ENCODE measurements at regions not wholly inside any gene's neighbourhood (a gene's known extent, or its start where the extent isn't known, plus 50 kb on each side); places are given as distances from the start of the nearest gene placed in this dataset.
A peak's percentile ranks its signal among the peaks of the same experiment; 100 is the strongest.

DNA sequence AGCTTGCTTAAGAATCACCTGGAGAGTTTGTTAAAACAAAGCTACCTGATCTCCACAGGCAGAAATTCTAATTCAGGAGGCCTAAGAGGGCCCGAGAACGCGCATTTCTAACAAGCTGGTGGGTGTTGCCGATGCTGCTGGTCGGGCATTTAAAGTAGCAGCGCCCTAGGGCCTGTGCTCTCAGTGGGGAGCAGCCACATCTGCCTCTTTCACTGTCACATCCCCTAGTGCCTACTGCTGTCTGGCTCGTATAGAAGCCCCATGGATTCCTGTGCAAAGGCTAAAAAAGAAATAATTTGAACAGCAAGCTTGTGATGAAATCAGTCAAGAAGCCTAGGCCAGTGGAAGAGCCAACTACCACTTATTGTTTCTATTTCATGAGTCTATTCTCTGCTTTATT lies 126.7 kb upstream of the SMIM21 start:
- 80% methylated on average over 6 of the region's 7 CpGs for WGBS (ENCODE audit: insufficient coverage)
- no peak overlapping the region for H3K4me3 ChIP-seq (ENCODE audit: low read length)
- H3K27me3 ChIP-seq (ENCODE audit: control insufficient read depth, insufficient read depth, low read length): no peaks in the 10 kb centered on the region
- H3K4me1 ChIP-seq (ENCODE audit: control insufficient read depth, insufficient read depth, low read length): peaks cover 11% of the 10 kb centered on the region
- H3K36me3 ChIP-seq (ENCODE audit: control insufficient read depth, insufficient read depth, low read length): no peaks in the 10 kb centered on the region
- no peaks in the 10 kb centered on the region for H3K9me3 ChIP-seq (replicated peaks; ENCODE audit: control insufficient read depth, low read depth, low read length)
- no peak for DNase-seq
- H3K27ac ChIP-seq (ENCODE audit: low read length): no peak overlapping the region

DNA sequence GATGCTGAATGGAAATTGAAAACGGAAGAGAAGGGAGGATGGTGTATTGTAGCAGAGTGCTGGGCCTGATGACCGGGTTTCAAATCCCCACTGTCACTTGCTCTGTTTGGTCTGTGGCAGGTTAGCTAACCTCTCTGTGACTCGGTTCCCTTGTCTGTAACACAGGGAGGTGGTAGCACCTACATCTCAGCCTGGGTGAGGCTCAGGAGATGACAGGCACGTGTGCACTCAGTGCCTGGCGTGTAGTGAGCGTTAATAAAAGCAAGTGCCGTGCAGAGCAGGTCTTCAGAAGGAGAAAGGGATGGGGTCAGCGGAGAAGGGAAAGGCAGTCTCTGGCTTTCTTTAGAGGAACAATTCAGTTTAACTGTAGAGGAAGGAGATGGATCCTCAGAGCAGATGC lies 125.5 kb upstream of the SMIM21 start:
- Histone ChIP-seq H3K9me3 (replicated peaks; ENCODE audit: control insufficient read depth, low read depth, low read length) (no peaks in the 10 kb centered on the region), H3K36me3 (ENCODE audit: control insufficient read depth, insufficient read depth, low read length) (no peaks in the 10 kb centered on the region), H3K27me3 (ENCODE audit: control insufficient read depth, insufficient read depth, low read length) (no peaks in the 10 kb centered on the region), H3K27ac (ENCODE audit: low read length) (no peak overlapping the region), H3K4me1 (ENCODE audit: control insufficient read depth, insufficient read depth, low read length) (peaks cover 13% of the 10 kb centered on the region), H3K4me3 (ENCODE audit: low read length) (no peak overlapping the region)
- WGBS (ENCODE audit: insufficient coverage): 92% methylated on average over 8 of the region's 8 CpGs
- DNase-seq: no peak

DNA sequence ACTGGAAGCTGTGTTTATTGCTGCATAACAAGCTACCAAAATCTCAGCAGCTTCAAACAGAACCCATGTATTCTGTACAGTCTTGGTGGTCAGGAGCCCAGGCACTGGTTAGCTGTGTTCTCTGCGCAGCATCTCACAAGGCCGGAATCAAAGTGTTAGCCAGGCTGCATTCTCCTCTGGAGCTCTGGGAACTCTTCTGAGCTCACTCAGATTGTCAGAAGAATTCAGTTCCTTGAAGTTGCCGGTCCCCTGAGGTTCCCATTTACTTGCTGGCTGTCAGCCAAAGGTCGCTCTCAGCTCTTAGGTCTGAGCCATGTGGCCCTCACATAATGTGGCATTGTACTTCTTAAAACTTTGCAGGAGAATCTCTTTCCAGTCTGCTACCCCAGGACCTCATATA lies 123.6 kb upstream of the SMIM21 start:
- DNase-seq: peak; percentile 55
- Histone ChIP-seq H3K4me3 (ENCODE audit: low read length) (no peak overlapping the region), H3K27ac (ENCODE audit: low read length) (no peak overlapping the region), H3K9me3 (replicated peaks; ENCODE audit: control insufficient read depth, low read depth, low read length) (no peaks in the 10 kb centered on the region), H3K27me3 (ENCODE audit: control insufficient read depth, insufficient read depth, low read length) (no peaks in the 10 kb centered on the region), H3K4me1 (ENCODE audit: control insufficient read depth, insufficient read depth, low read length) (peaks cover 15% of the 10 kb centered on the region), H3K36me3 (ENCODE audit: control insufficient read depth, insufficient read depth, low read length) (no peaks in the 10 kb centered on the region)
- 52% methylated on average over 4 of the region's 4 CpGs for WGBS (ENCODE audit: insufficient coverage)

DNA sequence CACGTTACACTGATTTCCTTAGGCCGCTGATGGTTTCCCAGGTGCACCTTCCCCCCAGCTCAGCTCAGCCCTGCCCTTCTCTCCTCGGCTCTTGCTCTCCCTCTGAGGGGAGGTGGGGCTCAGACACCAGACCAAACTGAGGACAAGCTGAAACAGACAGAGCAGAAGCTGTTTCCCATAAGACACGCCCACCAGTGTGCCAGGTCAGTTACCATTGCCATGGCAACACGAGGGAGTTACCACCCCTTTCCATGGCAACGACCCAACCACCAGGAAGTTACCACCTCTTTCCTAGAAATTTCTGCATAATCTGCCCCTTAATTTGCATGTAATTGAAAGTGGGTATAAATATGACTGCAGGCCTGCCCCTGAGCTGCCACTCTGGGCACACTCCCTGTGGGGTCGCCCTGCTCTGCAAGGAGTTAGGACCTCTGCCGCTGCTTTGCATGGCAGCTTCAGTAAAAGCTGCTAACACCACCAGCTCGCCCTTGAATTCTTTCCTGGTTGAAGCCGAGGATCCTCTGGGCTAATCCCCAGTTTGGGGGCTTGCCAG lies 120.9 kb upstream of the SMIM21 start:
- Histone ChIP-seq H3K4me1 (ENCODE audit: control insufficient read depth, insufficient read depth, low read length) (peaks cover 11% of the 10 kb centered on the region), H3K9me3 (replicated peaks; ENCODE audit: control insufficient read depth, low read depth, low read length) (no peaks in the 10 kb centered on the region), H3K36me3 (ENCODE audit: control insufficient read depth, insufficient read depth, low read length) (no peaks in the 10 kb centered on the region), H3K27ac (ENCODE audit: low read length) (no peak overlapping the region), H3K27me3 (ENCODE audit: control insufficient read depth, insufficient read depth, low read length) (no peaks in the 10 kb centered on the region), H3K4me3 (ENCODE audit: low read length) (no peak overlapping the region)
- 73% methylated on average over 8 of the region's 10 CpGs for WGBS (ENCODE audit: insufficient coverage)
- no peak for DNase-seq

DNA sequence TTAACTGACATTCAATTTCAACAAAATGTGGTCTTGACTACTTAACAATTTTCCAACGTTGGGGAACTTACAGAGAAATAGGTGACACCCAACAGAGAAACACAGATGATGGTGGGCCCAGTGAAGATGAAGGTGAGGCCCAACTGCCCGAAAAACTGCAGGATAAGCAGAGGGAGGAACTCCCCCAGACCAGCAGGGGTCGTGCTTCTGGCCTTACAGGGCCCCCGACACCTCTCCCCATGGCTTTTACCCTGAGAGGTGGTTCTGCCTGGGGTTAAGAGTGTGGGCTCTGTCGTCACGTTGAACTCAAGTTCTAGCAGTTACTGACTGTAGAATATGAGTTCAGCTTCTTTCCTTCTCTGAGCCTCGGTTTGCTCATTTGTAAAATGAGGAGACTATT lies 119.5 kb upstream of the SMIM21 start:
- H3K27ac ChIP-seq (ENCODE audit: low read length): no peak overlapping the region
- DNase-seq: no peak
- 83% methylated on average over 2 of the region's 7 CpGs for WGBS (ENCODE audit: insufficient coverage)
- H3K4me3 ChIP-seq (ENCODE audit: low read length): no peak overlapping the region
- no peaks in the 10 kb centered on the region for H3K27me3 ChIP-seq (ENCODE audit: control insufficient read depth, insufficient read depth, low read length)
- H3K9me3 ChIP-seq (replicated peaks; ENCODE audit: control insufficient read depth, low read depth, low read length): no peaks in the 10 kb centered on the region
- peaks cover 11% of the 10 kb centered on the region for H3K4me1 ChIP-seq (ENCODE audit: control insufficient read depth, insufficient read depth, low read length)
- no peaks in the 10 kb centered on the region for H3K36me3 ChIP-seq (ENCODE audit: control insufficient read depth, insufficient read depth, low read length)

DNA sequence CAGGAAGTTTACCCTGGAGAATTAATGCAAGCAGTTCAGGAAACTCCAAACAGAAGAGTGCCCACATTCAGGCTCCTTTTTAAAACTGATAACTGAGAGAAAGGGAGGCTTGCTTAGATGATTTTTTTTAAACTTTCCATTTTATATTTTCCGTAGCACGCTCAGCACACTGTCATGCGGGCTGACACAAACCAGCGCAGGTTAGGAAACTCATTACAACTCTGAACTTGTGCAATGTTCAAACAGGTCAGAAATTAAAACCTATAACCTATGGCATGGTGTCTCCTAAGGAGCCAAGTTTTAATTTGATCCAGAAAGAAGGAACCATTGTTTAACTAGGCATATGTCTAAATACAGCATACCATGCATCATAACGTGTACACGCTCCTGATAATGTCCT lies 117.7 kb upstream of the SMIM21 start:
- DNase-seq: no peak
- WGBS (ENCODE audit: insufficient coverage): no CpG with 5 or more reads among the region's 6 CpGs
- Histone ChIP-seq H3K4me3 (ENCODE audit: low read length) (no peak overlapping the region), H3K36me3 (ENCODE audit: control insufficient read depth, insufficient read depth, low read length) (no peaks in the 10 kb centered on the region), H3K9me3 (replicated peaks; ENCODE audit: control insufficient read depth, low read depth, low read length) (no peaks in the 10 kb centered on the region), H3K27ac (ENCODE audit: low read length) (no peak overlapping the region), H3K4me1 (ENCODE audit: control insufficient read depth, insufficient read depth, low read length) (peaks cover 5% of the 10 kb centered on the region), H3K27me3 (ENCODE audit: control insufficient read depth, insufficient read depth, low read length) (no peaks in the 10 kb centered on the region)

DNA sequence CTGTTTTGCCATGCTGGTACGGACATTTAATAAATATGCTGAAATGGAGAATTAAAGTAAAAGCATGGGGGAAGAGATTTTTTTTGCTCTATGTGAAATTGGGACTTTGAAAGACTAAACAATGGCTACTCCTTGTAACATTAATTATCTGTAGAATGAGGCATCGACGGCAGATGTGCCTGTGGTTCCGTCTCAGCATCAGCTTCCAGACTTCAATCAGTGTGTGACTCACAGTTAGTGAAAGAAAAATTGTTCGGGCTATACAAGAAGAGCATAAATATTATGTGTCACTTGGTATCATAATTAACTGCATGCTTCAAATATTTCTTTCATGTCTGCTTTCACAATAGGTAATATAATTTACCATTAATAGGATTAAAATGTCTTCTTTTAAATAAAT lies 117.0 kb upstream of the SMIM21 start:
- no peaks in the 10 kb centered on the region for H3K27me3 ChIP-seq (ENCODE audit: control insufficient read depth, insufficient read depth, low read length)
- no peak for DNase-seq
- no peak overlapping the region for H3K27ac ChIP-seq (ENCODE audit: low read length)
- H3K9me3 ChIP-seq (replicated peaks; ENCODE audit: control insufficient read depth, low read depth, low read length): no peaks in the 10 kb centered on the region
- peaks cover 5% of the 10 kb centered on the region for H3K4me1 ChIP-seq (ENCODE audit: control insufficient read depth, insufficient read depth, low read length)
- no peak overlapping the region for H3K4me3 ChIP-seq (ENCODE audit: low read length)
- H3K36me3 ChIP-seq (ENCODE audit: control insufficient read depth, insufficient read depth, low read length): no peaks in the 10 kb centered on the region
- WGBS (ENCODE audit: insufficient coverage): no CpG with 5 or more reads among the region's 5 CpGs

DNA sequence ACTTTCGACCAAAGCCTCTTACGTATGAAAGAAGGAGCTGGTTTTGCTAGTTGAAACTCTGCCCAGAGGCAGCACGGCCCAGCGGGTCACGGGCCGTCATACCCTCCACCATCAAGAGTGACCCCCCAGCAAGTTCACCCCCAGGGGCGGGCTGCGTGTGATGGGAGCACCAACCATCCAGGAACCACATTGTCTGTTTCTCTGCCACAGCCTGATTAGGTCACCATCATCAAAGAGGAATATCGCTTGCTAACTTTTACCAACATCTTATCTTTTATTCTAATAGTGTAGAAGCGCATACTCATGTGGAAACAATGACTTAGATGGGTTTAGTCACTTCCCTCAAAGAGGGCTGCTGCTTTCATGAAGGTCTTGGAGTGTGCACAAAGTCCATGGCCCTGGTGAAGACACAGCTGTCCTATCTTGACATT lies 116.6 kb upstream of the SMIM21 start:
- no peaks in the 10 kb centered on the region for H3K27me3 ChIP-seq (ENCODE audit: control insufficient read depth, insufficient read depth, low read length)
- H3K4me1 ChIP-seq (ENCODE audit: control insufficient read depth, insufficient read depth, low read length): peaks cover 5% of the 10 kb centered on the region
- no peak overlapping the region for H3K27ac ChIP-seq (ENCODE audit: low read length)
- 90% methylated on average over 5 of the region's 10 CpGs for WGBS (ENCODE audit: insufficient coverage)
- no peak overlapping the region for H3K4me3 ChIP-seq (ENCODE audit: low read length)
- DNase-seq: no peak
- no peaks in the 10 kb centered on the region for H3K9me3 ChIP-seq (replicated peaks; ENCODE audit: control insufficient read depth, low read depth, low read length)
- no peaks in the 10 kb centered on the region for H3K36me3 ChIP-seq (ENCODE audit: control insufficient read depth, insufficient read depth, low read length)

DNA sequence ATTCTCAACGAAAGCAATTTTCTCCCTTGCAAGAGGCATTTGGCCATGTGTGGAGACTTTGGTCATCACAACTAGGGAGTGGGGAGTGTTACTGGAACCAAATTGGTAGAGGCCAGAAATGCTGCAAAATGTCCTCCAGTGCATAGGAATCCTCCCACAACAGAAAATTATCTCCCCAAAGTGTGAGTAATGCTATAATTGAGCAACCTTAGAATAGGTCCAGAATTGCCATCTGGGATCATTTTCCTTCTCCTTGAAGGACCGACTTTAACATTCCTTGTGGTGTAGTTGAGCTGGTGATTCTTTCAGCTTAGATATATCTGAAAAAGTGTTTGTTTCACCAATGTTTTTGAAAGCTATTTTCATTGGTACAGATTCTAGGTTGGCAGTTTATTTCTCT lies 111.2 kb upstream of the SMIM21 start:
- Histone ChIP-seq H3K27me3 (ENCODE audit: control insufficient read depth, insufficient read depth, low read length) (no peaks in the 10 kb centered on the region), H3K9me3 (replicated peaks; ENCODE audit: control insufficient read depth, low read depth, low read length) (no peaks in the 10 kb centered on the region), H3K4me1 (ENCODE audit: control insufficient read depth, insufficient read depth, low read length) (peaks cover 3% of the 10 kb centered on the region), H3K36me3 (ENCODE audit: control insufficient read depth, insufficient read depth, low read length) (no peaks in the 10 kb centered on the region), H3K27ac (ENCODE audit: low read length) (no peak overlapping the region), H3K4me3 (ENCODE audit: low read length) (no peak overlapping the region)
- DNase-seq: no peak
- no CpG with 5 or more reads among the region's 2 CpGs for WGBS (ENCODE audit: insufficient coverage)

DNA sequence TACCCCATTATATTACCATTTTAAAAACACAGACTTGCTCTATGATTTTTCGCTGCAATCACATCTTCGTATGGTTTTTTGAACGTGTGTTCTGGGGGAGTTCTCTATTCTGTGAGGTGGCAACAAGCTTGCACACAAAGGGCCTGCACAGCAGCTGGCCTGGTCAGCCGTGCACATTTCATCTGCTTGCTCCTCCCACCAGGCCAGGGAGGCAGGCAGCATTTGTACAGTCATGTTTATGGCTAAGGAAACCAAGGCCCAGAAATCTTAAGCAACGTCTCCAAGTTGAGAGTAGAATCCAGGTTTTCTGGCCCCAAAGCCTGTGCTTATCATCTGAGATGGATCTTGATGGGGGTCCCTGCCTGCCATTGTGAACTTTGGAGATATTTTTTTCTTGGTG lies 106.4 kb upstream of the SMIM21 start:
- Histone ChIP-seq H3K36me3 (ENCODE audit: control insufficient read depth, insufficient read depth, low read length) (no peaks in the 10 kb centered on the region), H3K4me1 (ENCODE audit: control insufficient read depth, insufficient read depth, low read length) (peaks cover 28% of the 10 kb centered on the region), H3K27me3 (ENCODE audit: control insufficient read depth, insufficient read depth, low read length) (no peaks in the 10 kb centered on the region), H3K4me3 (ENCODE audit: low read length) (no peak overlapping the region), H3K9me3 (replicated peaks; ENCODE audit: control insufficient read depth, low read depth, low read length) (no peaks in the 10 kb centered on the region), H3K27ac (ENCODE audit: low read length) (no peak overlapping the region)
- no peak for DNase-seq
- 20% methylated on average over 2 of the region's 5 CpGs for WGBS (ENCODE audit: insufficient coverage)

DNA sequence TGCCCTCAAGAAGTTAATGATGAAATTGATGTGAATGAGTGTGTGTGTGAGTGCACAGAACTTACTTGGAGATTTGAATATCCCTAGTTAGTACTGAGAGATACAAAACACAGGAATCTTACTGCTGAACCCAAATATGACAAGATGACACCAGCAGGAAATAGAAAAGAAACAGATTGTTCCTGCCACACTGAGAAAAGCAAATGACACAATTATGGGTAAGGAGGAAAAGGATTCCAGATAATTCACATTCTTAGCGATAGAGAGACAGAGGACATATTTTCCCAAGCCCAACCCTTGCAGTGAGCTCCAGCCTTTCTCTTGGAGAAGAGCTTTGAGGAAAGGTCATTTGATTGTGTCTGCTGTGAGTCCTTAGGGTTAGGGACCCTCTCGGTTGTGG lies 105.7 kb upstream of the SMIM21 start:
- no peaks in the 10 kb centered on the region for H3K27me3 ChIP-seq (ENCODE audit: control insufficient read depth, insufficient read depth, low read length)
- peaks cover 33% of the 10 kb centered on the region for H3K4me1 ChIP-seq (ENCODE audit: control insufficient read depth, insufficient read depth, low read length)
- no peak for DNase-seq
- no peaks in the 10 kb centered on the region for H3K9me3 ChIP-seq (replicated peaks; ENCODE audit: control insufficient read depth, low read depth, low read length)
- H3K4me3 ChIP-seq (ENCODE audit: low read length): no peak overlapping the region
- H3K36me3 ChIP-seq (ENCODE audit: control insufficient read depth, insufficient read depth, low read length): no peaks in the 10 kb centered on the region
- H3K27ac ChIP-seq (ENCODE audit: low read length): no peak overlapping the region
- 80% methylated on average over 2 of the region's 2 CpGs for WGBS (ENCODE audit: insufficient coverage)
